Spleen (tissue), 7 donors: ENCODE measurements at regions not wholly inside any gene's neighbourhood (a gene's known extent, or its start where the extent isn't known, plus 50 kb on each side); places are given as distances from the start of the nearest gene placed in this dataset.

Experiments
- CTCF ChIP-seq, 11 experiments: fragments of 200-600 bp in 7 of 11; fragments of 450-650 bp in 4 of 11; sonication (generic) in 4 of 11; IDR thresholded peaks in 8 of 11; conservative IDR thresholded peaks in 3 of 11; 1 replicate in 7 of 11; 2 replicates in 4 of 11; pipeline versions ENCODE4 v1.4.0 to v1.8.0; 2016 to 2021; ENCODE audit warnings: antibody characterized with exemption in 11 of 11, inconsistent platforms in 4 of 11, mild to moderate bottlenecking in 1 of 11
- POLR2A ChIP-seq, 3 donors: fragments of 450-650 bp; IDR thresholded peaks; one replicate each; pipeline ENCODE4 v1.5.1; 2017; ENCODE audit warnings: antibody characterized with exemption in 3 of 3, mild to moderate bottlenecking in 1 of 3
- POLR2AphosphoS5 ChIP-seq, 3 donors: sonication (generic); formaldehyde crosslinking; IDR thresholded peaks; one replicate each; pipeline ENCODE4 v1.5.1; 2017; ENCODE audit warnings: antibody characterized with exemption in 3 of 3
- donor health status: DM: no; HTN: no; CAD: no; lungs with moderate emphysema.
- donor health status: DM: no; HTN: no; CAD: no.
- donor health status: DM: no; HTN: no; CAD: no.

GRCh38 chr15:20658024-20658423 is 116.4 kb upstream of the GOLGA6L6 start:
- TF ChIP-seq POLR2A (IDR thresholded peaks at IDR 0.05) (no peak), CTCF (IDR thresholded peaks at IDR 0.05 in 8 of 11, conservative IDR thresholded peaks at IDR 0.05 in 3 of 11) (no peak), POLR2AphosphoS5 (IDR thresholded peaks at IDR 0.05) (no peak)
